ENCODE measurements at regions not wholly inside any gene's neighbourhood (a gene's known extent, or its start where the extent isn't known, plus 50 kb on each side); places are given as distances from the start of the nearest gene placed in this dataset.

DNA sequence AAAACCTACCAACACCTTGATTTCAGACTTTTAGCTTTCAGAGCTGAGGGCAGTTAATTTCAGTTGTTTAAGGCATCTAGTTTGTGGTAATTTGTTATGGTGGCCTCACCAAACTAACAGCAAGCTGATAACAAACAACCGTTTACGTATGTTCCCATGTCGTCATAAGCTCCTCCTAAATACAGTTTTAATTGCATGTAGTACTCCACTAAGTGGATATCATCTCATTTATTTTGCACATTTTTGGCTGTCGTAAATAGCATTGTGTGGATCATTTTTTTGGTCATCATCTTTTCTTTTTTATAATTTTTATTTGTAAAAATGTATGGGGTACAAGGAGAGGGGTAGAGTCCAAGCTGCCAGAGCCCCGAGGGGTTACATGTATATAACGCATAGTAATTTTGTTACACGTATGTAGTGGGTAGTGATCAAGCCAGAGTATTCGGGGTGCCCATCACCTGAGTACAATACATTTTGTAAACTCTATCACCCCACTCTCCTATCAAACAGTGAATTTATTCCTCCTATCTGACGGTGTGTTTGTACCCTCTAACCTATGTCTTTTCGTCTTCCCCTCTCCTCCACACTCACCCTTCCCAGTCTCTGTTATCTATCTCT lies 89.2 kb upstream of the MYCN start (continued):
- TF ChIP-seq ZNF532 (CRISPR knock-in tag; IDR thresholded peaks at IDR 0.05; ENCODE audit: borderline replicate concordance) = no peak
- TF ChIP-seq, protein P1, sequence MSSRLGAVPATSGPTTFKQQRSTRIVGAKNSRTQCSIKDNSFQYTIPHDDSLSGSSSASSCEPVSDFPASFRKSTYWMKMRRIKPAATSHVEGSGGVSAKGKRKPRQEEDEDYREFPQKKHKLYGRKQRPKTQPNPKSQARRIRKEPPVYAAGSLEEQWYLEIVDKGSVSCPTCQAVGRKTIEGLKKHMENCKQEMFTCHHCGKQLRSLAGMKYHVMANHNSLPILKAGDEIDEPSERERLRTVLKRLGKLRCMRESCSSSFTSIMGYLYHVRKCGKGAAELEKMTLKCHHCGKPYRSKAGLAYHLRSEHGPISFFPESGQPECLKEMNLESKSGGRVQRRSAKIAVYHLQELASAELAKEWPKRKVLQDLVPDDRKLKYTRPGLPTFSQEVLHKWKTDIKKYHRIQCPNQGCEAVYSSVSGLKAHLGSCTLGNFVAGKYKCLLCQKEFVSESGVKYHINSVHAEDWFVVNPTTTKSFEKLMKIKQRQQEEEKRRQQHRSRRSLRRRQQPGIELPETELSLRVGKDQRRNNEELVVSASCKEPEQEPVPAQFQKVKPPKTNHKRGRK (CRISPR knock-in tag; IDR thresholded peaks at IDR 0.05; ENCODE audit: borderline replicate concordance) = no peak
- TF ChIP-seq ZNF121 (CRISPR knock-in tag; IDR thresholded peaks at IDR 0.05) = no peak
- no peak for TF ChIP-seq ZNF263 (CRISPR knock-in tag; IDR thresholded peaks at IDR 0.05; ENCODE audit: low read depth)
- no peak for TF ChIP-seq PRRX2 (CRISPR knock-in tag; IDR thresholded peaks at IDR 0.05)
- TF ChIP-seq ZBTB21 (CRISPR knock-in tag; IDR thresholded peaks at IDR 0.05; ENCODE audit: borderline replicate concordance) = no peak

DNA sequence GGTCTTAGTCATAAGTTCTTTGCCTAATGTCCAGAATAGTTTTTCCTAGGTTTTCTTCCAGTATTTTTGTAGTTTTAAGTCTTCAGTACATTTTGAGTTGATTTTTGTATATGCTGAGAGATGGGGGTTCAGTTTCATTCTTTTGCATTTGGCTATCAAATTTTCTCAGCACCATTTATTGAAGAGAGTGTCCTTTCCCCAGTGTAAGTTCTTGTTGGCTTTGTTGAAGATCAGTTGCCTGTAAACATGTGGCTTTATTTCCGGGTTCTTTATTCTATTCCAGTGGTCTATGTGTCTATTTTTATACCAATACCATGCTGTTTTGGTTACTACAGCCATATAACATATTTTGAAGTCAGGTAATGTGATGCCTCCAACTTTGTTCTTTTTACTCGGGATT lies 87.5 kb upstream of the MYCN start:
- CTCF ChIA-PET = no interaction called here
- no peaks in the 10 kb centered on the region for H3K4me1 Mint-ChIP-seq
- peaks cover 10% of the 10 kb centered on the region for H3K9me3 Mint-ChIP-seq
- TF ChIP-seq ATF1 (CRISPR knock-in tag; IDR thresholded peaks at IDR 0.05) = no peak
- no peak for TF ChIP-seq ZNF317 (CRISPR knock-in tag; IDR thresholded peaks at IDR 0.05; ENCODE audit: borderline replicate concordance, low read depth)
- TF ChIP-seq E2F5 (CRISPR knock-in tag; IDR thresholded peaks at IDR 0.05) = no peak
- TF ChIP-seq ZNF219 (CRISPR knock-in tag; IDR thresholded peaks at IDR 0.05; ENCODE audit: borderline replicate concordance) = no peak
- TF ChIP-seq ZNF232 (CRISPR knock-in tag; IDR thresholded peaks at IDR 0.05) = no peak
- TF ChIP-seq ZNF121 (CRISPR knock-in tag; IDR thresholded peaks at IDR 0.05) = no peak
- no peak for TF ChIP-seq GRHL2 (CRISPR knock-in tag; IDR thresholded peaks at IDR 0.05; ENCODE audit: insufficient replicate concordance, severe bottlenecking)
- no peak for TF ChIP-seq FOXK1 (CRISPR knock-in tag; IDR thresholded peaks at IDR 0.05)
- no peak for TF ChIP-seq CBFB (CRISPR knock-in tag; IDR thresholded peaks at IDR 0.05; ENCODE audit: low read depth)
- TF ChIP-seq GTF2I (CRISPR knock-in tag; conservative IDR thresholded peaks at IDR 0.05) = no peak
- no peak for TF ChIP-seq ZNF263 (CRISPR knock-in tag; IDR thresholded peaks at IDR 0.05; ENCODE audit: low read depth)
- no peak for TF ChIP-seq EMX1 (CRISPR knock-in tag; IDR thresholded peaks at IDR 0.05)
- TF ChIP-seq OVOL2 (CRISPR knock-in tag; IDR thresholded peaks at IDR 0.05; ENCODE audit: borderline replicate concordance) = no peak
- no peak for TF ChIP-seq TEAD1 (CRISPR knock-in tag; IDR thresholded peaks at IDR 0.05)
- TF ChIP-seq, protein P2, sequence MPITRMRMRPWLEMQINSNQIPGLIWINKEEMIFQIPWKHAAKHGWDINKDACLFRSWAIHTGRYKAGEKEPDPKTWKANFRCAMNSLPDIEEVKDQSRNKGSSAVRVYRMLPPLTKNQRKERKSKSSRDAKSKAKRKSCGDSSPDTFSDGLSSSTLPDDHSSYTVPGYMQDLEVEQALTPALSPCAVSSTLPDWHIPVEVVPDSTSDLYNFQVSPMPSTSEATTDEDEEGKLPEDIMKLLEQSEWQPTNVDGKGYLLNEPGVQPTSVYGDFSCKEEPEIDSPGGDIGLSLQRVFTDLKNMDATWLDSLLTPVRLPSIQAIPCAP (CRISPR knock-in tag; IDR thresholded peaks at IDR 0.05) = no peak
- no peak for TF ChIP-seq SMAD4 (CRISPR knock-in tag; IDR thresholded peaks at IDR 0.05)
- TF ChIP-seq SP1 (CRISPR knock-in tag; conservative IDR thresholded peaks at IDR 0.05) = no peak
- TF ChIP-seq ZNF671 (CRISPR knock-in tag; IDR thresholded peaks at IDR 0.05) = no peak
- TF ChIP-seq ZNF396 (CRISPR knock-in tag; IDR thresholded peaks at IDR 0.05; ENCODE audit: borderline replicate concordance) = no peak
- no peak overlapping the region for H3K27ac Mint-ChIP-seq
- POLR2A ChIA-PET = no interaction called here
- no peaks in the 10 kb centered on the region for H3K27me3 Mint-ChIP-seq (ENCODE audit: low read depth)
- ATAC-seq (no peak), DNase-seq (ENCODE audit: low spot score) (no peak)
- H3K4me3 Mint-ChIP-seq = no peak overlapping the region
- no peaks in the 10 kb centered on the region for H3K36me3 Mint-ChIP-seq
